GM19452 (cell line): ENCODE measurements at regions not wholly inside any gene's neighbourhood (a gene's known extent, or its start where the extent isn't known, plus 50 kb on each side); places are given as distances from the start of the nearest gene placed in this dataset.

Experiments
- ATAC-seq: cut with Tn5 transposase; IDR thresholded peaks from one replicate; pipeline ENCODE4 v1.9.1; 2021; ENCODE audit not compliant: unreplicated experiment

- no peak for ATAC-seq
Measured at GRCh38 chr5:174159327-174160114, 114.0 kb downstream of the NSG2 start.

GRCh38 chr5:174165406-174165805, 119.9 kb downstream of the NSG2 start:
- ATAC-seq, result no peak

GRCh38 chr5:174166231-174167079, 120.9 kb downstream of the NSG2 start:
- ATAC-seq, result no peak

- no peak for ATAC-seq
Measured at GRCh38 chr5:174167080-174167910, 121.8 kb downstream of the NSG2 start.

GRCh38 chr5:174172152-174172551, 126.6 kb downstream of the NSG2 start:
- ATAC-seq, result no peak

GRCh38 chr5:174172566-174172965, 127.1 kb downstream of the NSG2 start:
- no peak for ATAC-seq

GRCh38 chr5:174173766-174174165, 128.3 kb downstream of the NSG2 start:
- no peak for ATAC-seq

- ATAC-seq, result no peak
Measured at GRCh38 chr5:174175716-174176268, 130.3 kb downstream of the NSG2 start.

GRCh38 chr5:174176511-174176910, 131.0 kb downstream of the NSG2 start:
- ATAC-seq, result no peak

- ATAC-seq, result no peak
Measured at GRCh38 chr5:174177531-174177930, 132.0 kb downstream of the NSG2 start.

GRCh38 chr5:174177976-174178605, 132.6 kb downstream of the NSG2 start:
- no peak for ATAC-seq

- no peak for ATAC-seq
Measured at GRCh38 chr5:174180639-174181038, 135.1 kb downstream of the NSG2 start.

- no peak for ATAC-seq
Measured at GRCh38 chr5:174182111-174182510, 136.6 kb downstream of the NSG2 start.

GRCh38 chr5:174183701-174184100, 138.2 kb downstream of the NSG2 start:
- ATAC-seq, result no peak

- ATAC-seq, result no peak
Measured at GRCh38 chr5:174185506-174185905, 140.0 kb downstream of the NSG2 start.

GRCh38 chr5:174186096-174186695, 140.7 kb downstream of the NSG2 start:
- no peak for ATAC-seq

GRCh38 chr5:174187001-174187400, 141.5 kb downstream of the NSG2 start:
- ATAC-seq, result no peak

- ATAC-seq, result no peak
Measured at GRCh38 chr5:174187481-174187880, 142.0 kb downstream of the NSG2 start.

GRCh38 chr5:174188295-174188694, 142.8 kb downstream of the NSG2 start:
- no peak for ATAC-seq
